Bone marrow (tissue), 2 donors: ENCODE measurements at regions not wholly inside any gene's neighbourhood (a gene's known extent, or its start where the extent isn't known, plus 50 kb on each side); places are given as distances from the start of the nearest gene placed in this dataset.

ENCODE experiments used
- DNase-seq, 2 donors: peaks; one replicate each; lab custom pipeline; 2025; lab: John Stamatoyannopoulos, UW

DNA sequence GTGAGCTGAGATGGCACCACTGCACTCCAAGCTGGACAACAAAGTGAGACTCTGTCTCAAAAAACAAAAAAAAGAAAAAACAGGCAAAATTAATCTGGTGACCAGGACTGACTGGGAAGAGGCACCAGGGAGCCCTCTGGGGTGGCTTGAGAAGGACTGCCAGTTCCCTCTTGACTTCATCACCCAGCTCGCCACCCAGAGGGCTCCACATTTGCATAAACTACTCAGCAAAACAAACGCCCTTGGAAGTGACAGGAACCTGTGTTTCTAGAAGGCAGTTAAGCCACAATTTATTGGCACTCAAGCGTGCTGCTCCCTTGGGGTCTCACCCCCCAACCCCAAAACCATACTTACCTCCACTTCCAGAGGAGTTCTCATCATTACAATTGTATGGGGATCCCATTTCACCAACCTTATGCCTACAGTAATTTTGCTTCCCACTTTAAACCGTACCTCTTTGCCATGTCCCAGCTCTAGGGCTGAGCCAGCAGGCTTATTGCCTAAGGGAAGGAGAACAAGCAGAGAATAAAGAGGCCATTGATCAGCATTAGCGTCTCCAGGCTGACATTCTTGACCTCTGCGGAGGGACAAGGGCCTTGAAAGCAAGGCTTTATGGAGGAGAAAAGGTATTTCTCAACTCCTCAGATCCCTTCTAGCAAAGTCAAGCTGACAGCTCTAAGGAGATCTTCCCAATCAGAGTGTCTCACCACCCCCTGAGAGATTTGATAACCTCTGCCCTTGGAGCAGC lies 357.4 kb downstream of the SHQ1 start:
- peak in 1 of 2 donors; percentile 40 for DNase-seq

DNA sequence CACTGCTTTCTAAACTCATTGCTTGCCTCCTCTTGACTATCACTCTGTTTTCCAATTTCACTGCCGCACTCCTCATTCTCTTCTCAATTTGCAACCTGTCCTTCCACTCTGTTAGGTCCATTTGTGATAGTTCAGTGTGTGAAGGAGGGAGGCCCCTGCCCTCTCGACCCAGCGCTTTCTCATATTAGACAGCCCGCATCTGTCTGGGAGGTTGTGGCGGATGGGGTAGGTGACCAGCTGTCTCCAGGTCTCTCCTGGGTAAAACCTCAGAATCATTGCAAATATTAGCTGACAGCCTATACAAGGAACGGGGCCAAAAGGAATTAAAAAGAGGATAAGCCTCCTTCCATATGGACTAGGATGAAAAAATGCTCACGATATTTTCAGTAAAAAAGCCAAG lies 358.3 kb downstream of the SHQ1 start:
- no peak for DNase-seq

DNA sequence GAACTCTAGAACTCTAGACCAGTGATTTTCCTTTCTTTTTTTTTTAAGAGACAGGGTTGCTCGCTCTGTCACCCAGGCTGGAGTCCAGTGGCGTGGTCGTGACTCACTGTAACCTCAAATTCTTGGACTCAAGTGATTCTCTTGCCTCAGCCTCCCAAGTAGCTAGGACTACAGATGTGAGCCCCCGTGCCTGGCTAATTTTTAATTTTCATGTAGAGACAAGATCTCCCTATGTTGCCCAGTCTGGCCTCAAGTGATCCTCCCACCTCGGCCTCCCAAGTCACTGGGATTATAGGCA lies 359.6 kb downstream of the SHQ1 start:
- no peak for DNase-seq

DNA sequence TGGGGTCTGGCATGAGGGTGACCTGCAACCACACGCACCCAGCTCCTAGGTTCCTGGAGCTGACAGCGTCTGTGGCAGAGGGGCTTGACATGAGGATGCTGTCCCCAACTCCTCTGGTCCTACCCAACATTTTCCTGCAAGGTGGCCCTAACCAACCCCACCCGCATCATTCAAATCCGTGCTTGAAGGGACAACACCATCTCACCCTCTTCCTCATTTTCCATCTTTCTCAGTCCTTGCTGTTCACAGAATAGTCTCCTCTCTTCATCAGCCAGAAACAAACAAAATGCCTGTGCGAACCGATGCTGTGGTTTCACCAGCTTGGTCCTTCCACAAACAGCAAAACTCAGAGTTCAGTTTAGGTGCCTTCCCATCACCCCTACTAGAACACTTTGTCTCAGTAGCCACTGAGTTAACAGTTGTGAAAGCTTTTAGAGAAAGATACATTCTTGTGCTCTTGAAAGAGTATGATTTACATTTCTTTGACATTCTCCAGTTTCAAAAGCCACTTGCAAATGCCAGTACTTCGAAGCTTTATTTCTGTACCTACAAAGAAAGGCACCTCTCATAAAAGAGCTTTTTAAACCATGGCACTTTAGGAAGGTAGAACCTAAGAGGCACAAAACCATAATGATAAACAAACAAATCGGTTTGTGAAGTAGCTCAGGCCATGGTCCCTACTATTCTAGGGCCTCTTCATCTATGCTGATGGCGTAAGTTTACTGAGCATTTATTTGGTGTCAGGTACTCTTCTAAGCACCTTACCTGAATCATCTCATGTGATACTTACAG lies 360.1 kb downstream of the SHQ1 start:
- no peak for DNase-seq

DNA sequence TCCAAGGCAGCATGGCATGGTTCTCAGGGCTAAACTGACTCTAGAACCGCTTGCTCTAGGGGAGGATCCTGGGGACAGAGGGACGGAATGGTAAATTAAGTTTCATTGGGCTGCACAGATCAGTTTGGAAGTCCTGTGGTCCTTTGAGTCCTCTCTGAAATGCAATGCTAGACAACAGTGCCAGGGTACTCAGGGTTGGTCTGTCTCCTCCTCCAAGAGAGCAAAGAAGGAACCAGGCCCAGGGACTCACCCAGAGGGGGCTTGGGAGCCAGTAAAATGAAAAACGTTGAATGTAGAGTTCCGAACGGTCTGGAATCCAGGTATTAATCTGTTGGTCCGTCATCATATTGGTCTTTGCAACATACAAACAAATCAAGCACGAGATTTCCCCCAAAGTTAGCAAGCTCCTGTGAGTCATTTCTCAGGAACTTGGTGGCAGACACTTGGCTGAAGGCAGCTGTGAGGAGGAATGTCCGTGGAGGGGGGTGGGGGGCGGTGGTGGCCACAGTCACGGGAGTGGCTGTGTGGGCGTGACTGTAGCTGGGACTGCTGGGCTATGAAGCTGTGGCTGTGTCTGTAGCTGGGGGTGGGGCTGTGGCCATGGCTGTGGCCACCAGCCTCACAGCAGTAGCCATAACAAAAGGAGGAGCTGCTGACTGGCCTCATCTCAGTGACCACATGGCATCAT lies 361.0 kb downstream of the SHQ1 start:
- DNase-seq: peak; percentile 43 to 74

DNA sequence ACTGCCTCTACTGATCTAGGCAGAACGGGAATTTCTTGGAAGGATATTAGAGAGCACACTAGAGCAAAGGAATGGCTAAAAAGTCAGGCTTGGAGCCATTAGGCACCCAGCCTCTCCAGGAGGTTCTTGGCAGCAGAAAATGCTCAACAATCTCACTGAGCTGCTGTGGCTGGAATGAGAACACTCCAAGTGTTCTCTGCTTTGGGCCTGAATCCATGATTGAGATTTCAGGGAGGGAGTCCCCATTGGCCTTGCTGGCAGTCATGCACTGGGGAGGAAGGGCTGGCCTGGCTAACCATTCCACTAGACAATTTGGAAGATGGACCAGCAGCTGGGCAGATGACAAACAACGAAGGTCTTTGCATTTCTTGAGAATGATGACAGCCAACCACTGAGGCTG lies 362.6 kb downstream of the SHQ1 start:
- no peak for DNase-seq

DNA sequence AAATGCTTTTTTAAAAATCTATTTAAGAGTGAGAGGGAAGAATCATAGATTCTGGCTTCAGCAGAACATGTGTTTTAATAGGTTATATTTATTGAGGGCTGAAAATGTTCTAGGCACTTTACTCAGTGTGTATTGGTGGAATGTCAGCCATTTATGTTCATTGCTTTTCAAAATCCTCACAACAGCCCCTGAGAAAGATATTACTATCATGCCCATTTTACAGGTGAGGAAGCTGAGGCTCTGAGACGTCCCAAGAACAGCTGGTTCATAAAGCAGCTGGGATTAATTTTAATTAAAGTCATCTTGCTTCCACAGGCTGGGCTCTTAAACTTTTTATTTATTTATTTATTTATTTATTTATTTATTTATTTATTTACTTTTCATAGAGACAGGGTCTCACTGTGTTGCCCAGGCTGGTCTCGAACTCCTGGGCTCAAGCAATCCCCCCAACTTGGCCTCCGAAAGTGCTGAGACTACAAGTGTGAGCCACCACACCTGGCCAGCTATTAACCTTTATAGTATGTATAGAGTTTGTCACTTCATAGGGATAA lies 364.6 kb downstream of the SHQ1 start:
- no peak for DNase-seq

DNA sequence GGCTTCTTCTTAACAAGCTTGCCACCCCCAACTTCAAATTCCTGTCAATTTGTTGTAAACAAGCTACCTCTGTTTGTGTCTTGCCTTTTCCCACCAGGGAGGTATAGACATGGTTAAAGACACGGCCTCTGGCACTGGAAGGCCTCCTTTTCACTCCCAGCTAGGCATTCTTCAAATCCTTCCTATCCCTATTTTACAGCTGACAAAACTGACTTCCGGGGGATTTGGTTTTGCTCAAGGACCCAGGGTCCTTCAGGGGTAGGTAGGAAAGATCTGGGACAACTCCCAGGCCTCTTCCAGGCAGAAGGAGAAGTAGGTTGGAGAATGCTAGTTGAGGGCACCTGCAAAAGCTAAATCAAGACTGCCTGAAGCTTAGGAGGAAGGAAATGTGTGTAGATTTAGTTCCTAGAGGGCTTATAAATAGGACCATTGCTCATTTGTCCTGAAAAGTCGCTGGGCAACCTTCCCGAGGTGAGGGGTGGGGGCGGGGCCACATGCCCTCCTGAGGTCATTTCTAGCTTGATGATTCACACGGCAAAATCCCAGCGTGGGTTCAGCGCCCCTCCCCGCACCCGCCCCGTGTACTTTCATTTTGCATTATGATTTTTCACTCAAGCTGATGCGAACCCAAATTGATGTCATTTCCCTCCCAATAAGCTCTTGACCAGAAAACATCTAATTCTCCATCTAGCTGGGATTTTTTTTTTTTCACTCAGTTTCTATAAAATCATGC lies 365.5 kb downstream of the SHQ1 start:
- peak; percentile 43 to 87 for DNase-seq

DNA sequence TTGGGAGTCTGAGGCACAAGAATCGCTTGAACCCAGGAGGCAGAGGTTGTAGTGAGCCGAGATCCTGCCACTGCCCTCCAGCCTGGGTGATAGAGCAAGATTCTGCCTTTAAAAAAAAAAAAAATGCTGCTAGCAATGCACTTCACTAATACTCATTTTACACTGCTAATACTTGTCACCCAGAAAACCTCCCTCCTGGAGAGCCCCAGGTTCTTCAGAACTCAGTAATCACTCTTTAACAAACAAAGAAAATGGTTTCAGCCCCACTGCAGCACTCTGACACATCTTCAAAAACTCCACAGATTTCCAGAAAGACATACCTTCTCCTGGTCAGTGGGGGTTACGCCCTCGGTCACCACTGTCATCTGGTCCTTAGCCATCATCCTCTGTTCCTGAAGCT lies 366.7 kb downstream of the SHQ1 start:
- no peak for DNase-seq

DNA sequence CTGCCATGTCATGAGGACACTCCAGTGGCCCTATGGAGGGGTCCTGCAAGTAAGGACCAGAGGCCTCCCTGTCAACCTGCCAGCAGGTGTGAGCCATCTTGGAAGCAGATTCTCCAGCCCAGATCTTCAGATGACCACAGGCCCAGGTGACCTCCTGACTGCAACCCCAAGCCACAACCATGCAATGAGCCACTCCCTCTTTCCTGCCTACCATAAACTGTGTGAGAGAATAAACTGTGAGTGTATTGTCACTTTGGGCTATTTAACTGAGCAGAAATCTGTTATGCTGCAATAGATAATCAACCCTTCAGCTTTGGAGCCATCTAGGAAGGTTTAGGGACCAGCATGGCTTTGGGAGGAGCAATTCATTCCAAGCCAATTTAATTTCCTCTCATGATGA lies 367.9 kb downstream of the SHQ1 start:
- DNase-seq: no peak

DNA sequence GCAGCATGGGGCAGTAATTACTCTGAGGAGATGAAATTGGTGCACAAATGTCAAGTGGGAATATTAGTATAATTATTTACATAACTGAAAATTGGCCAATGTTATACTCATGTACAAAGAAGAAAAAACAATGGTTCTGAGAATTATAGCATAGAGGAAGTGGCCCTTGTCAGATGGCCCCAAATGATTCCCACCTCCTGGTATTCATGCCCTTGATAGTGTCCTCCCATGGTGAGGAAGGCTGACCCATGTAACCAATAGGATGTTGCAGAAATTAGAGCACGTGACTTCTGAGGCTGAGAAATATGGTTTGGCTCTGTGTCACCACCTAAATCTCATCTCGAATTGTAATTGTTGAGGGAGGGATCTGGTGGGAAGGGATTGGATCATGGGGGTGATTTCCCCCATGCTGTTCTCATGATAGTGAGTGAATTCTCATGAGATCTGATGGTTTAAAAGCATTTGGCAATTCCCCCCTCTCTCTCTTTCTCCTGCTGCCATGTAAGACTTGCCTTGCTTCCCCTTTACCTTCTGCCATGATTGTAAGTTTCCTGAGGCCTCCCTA lies 368.5 kb downstream of the SHQ1 start:
- DNase-seq: no peak

DNA sequence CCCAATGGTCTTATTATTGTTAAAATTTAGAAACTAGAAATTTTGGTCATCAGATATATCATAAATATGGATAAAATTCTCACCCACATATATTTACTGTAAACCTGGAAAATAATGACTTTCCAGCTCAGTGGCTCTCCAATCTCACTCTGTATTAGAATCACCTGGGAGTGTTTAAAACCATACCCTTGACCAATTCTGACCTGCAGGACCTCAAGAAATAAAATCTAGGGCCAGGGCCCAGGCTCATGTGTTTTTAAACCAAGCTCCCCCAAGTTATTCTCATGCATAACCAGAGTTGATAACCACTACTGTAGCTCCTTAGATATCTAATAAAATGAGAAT lies 372.1 kb downstream of the SHQ1 start:
- no peak for DNase-seq

DNA sequence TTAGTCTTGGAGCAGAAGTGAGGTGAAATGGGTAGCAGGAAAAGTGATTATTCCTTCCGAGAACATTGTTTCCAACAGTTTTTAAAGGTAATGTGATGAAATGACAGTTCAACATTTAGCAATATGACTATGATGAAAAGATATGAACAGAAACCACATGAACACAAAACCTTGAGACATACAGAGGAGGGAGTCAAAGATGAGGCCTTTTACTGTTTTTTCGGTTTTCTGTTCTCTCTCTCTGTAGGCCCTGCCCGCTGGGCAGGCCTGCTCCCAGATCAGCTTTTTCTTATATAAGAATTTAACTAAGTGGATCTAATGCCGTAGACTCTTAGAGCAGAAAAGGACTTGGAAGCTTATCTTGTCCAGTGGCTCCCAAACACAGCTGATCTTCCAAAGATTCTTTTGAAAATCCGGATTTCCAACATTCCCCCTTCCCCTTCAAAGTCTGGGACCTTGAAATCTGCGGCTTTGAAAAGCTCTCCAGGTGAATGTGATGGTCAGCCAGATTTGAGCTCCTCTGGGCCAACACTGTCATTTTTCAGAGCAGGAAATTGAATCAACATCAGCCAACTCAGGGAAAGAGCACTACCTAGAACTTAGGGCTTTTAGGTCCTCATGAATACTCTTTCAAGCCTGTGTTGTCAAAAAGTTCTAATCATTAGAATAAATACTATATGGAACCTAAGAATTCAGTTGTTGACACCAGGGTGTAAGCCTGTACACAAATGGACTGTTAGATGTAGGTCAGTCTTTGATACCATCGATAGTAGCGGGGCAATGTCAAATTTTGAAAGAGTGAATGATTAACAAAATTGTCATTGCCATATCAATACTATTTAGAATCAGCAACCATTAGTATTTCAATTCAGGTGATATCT lies 372.7 kb downstream of the SHQ1 start:
- DNase-seq: no peak

DNA sequence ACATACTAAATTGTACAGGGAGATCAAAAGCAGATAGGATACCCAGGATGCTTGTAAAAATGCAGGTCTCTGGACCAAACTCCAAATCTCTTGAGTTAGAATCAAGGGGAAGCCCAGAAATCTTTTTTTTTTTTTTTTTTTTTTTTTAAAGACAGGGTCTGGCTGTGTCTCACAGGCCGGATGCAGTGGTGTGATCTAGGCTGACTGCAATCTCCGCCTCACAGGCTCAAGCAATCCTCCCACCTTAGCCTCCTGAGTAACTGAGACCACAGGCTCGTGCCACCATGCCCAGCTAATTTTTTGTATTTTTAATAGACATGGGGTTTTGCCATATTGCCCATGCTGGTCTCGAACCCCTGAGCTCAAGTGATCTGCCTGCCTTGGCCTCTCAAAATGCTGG lies 373.5 kb downstream of the SHQ1 start:
- DNase-seq: no peak

DNA sequence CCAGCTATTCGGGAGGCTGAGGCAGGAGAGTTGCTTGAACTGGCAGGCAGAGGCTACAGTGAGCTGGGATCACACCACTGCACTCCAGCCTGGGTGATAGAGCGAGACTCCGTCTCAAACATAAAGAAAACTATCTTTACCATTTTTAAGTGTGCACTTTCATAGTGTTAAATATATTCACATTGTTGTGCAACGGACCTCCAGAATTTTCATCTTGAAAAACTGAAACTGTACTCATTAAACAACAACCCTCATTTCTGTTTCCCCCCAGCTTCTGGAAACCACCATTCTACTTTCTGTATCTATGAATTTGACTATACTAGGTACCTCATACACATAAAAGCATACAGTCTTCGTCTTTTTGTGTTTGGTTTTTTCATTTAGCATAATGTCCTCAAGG lies 375.1 kb downstream of the SHQ1 start:
- DNase-seq: no peak

DNA sequence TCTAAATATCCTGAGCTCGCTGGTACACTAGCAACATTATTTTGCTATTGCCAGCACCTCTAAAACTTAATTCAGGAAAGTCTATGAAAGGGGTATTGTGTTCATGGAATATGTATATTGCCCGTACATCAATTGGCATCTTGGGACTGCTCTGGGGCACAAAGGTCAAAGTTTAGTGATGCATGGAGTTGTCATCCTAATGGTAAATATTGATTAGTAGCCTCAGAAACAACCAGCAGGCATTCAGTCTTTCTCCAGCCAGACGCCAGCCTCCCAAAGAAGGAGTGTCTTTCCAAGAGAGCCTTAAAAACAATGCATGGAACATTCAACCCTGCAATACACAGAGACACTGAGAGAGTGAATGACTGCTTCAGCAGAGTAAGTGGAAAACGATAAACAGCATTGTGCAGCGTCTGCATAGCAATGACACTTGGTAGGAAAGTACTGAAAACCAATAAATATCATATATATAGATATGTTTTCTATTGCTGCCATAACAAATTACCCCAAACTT lies 377.3 kb downstream of the SHQ1 start:
- no peak for DNase-seq

DNA sequence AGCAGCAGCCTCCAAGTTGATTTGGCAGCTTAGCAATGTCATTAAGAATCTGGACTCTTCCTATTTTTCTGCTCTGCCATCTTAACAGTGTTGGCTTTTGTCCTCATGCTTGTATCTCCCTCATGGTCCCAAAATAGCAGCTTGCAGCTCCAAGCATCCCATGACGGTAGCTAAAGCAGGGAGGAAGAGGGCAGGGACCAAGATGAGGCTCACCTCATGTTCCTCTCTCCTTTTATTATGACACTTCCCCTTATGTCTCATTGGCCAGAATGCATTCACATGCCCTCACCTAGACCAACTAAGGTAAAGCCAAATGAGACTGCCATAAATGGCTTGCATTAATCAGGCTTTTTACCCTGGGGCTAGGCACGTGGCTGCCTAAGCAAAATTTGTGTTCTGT lies 382.4 kb downstream of the SHQ1 start:
- DNase-seq: no peak

DNA sequence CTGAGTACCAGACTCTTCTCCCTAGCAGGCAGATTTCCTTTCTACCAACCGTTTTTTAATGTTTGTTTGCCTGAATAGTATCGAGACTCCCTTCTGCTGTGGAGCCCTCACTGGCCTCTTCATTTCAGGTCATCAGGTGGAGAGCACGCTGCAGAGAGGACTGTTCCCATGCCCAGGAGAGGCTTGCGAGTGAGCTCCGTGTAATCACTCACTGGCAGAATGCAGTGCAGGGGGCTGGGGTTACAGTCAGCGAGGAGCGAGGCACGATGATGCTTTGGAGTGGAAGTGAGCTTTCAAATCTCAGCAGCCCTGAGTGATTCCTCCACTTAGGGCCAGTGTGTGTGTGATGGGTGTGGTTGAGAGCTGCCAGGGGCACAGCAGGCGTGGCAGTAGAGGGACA lies 385.2 kb downstream of the SHQ1 start:
- no peak for DNase-seq

DNA sequence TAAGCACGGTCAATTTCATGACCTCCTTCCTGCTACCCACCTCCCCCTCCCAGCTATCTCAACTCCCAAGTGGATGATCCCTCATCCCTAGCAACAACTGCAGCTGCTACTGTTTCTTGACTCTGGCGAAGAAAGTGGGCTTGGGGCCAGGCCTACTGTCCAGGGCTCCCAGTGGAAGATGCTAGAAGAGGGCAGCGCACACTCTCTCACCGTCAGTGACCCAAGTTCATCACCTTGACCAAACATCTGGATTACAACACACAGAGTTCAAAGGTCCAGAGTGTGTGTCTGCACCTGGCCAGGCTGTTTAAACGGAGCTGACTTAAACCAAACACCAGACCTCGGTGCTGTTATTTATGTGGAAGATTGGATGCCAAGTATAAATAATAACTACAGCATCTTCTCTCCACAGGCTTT lies 385.6 kb downstream of the SHQ1 start:
- no peak for DNase-seq

DNA sequence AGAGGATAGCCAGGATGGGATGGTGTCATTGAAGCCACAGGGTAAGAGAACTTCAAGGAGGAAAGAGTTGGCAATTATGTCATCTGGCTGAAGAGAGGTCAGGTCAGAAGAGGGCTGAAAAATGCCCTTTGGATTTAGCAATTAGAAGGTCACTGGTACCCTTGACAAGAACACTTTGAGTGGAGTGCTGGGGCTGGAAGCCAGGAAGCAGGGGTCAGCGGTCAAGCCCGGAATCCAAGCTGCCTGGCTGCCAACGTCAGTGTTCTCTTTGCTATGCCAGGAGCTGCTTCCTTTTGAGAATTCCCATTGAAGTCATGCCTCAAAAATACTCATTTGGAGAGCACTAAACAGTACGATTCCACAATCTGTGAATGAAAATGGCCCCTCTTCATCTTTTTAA lies 386.5 kb downstream of the SHQ1 start:
- no peak for DNase-seq
